ENCODE measurements at regions not wholly inside any gene's neighbourhood (a gene's known extent, or its start where the extent isn't known, plus 50 kb on each side); places are given as distances from the start of the nearest gene placed in this dataset.

DNA sequence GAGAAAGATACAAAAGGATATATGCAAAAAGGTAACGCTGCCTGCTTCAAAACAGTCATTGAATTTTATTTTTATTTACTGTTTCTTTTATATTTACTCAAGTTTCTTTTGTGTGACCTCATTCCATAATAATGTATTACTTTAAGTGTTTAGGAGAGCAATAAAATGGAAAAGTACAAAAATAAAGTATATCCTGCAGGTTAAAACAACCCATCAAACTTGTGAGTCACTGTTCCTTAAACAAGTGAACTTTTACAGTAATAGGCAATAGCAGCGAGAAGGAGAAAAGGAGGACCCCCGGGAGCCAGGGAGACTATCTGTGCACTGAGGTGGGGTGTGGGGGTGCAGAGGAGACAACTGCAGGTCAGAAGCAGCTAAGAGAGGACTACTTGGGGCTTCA is 124.5 kb downstream of the EN1 start:
- TF ChIP-seq, protein P1, sequence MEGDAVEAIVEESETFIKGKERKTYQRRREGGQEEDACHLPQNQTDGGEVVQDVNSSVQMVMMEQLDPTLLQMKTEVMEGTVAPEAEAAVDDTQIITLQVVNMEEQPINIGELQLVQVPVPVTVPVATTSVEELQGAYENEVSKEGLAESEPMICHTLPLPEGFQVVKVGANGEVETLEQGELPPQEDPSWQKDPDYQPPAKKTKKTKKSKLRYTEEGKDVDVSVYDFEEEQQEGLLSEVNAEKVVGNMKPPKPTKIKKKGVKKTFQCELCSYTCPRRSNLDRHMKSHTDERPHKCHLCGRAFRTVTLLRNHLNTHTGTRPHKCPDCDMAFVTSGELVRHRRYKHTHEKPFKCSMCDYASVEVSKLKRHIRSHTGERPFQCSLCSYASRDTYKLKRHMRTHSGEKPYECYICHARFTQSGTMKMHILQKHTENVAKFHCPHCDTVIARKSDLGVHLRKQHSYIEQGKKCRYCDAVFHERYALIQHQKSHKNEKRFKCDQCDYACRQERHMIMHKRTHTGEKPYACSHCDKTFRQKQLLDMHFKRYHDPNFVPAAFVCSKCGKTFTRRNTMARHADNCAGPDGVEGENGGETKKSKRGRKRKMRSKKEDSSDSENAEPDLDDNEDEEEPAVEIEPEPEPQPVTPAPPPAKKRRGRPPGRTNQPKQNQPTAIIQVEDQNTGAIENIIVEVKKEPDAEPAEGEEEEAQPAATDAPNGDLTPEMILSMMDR (IDR thresholded peaks at IDR 0.05; ENCODE audit: poor library complexity, severe bottlenecking) = no peak
- TF ChIP-seq EP300 (conservative IDR thresholded peaks at IDR 0.05; ENCODE audit: poor library complexity, severe bottlenecking) = no peak
- TF ChIP-seq EZH2 (IDR thresholded peaks at IDR 0.05; ENCODE audit: borderline replicate concordance, insufficient read depth, low read length, poor library complexity, severe bottlenecking) = no peak
- TF ChIP-seq POLR2AphosphoS5 (IDR thresholded peaks at IDR 0.05) = no peak
